ENCODE measurements at regions not wholly inside any gene's neighbourhood (a gene's known extent, or its start where the extent isn't known, plus 50 kb on each side); places are given as distances from the start of the nearest gene placed in this dataset.

- intact Hi-C loops (cut with DNase I, micrococcal nuclease): no loop called here
- Histone ChIP-seq H3K9me3 (no peaks in the 10 kb centered on the region), H3K36me3 (ENCODE audit: low read depth) (no peaks in the 10 kb centered on the region), H3K4me3 (no peak overlapping the region), H3K4me1 (ENCODE audit: low read depth) (no peaks in the 10 kb centered on the region)
- no peak for DNase-seq
- TF ChIP-seq, protein P1, sequence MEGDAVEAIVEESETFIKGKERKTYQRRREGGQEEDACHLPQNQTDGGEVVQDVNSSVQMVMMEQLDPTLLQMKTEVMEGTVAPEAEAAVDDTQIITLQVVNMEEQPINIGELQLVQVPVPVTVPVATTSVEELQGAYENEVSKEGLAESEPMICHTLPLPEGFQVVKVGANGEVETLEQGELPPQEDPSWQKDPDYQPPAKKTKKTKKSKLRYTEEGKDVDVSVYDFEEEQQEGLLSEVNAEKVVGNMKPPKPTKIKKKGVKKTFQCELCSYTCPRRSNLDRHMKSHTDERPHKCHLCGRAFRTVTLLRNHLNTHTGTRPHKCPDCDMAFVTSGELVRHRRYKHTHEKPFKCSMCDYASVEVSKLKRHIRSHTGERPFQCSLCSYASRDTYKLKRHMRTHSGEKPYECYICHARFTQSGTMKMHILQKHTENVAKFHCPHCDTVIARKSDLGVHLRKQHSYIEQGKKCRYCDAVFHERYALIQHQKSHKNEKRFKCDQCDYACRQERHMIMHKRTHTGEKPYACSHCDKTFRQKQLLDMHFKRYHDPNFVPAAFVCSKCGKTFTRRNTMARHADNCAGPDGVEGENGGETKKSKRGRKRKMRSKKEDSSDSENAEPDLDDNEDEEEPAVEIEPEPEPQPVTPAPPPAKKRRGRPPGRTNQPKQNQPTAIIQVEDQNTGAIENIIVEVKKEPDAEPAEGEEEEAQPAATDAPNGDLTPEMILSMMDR (IDR thresholded peaks at IDR 0.05): no peak
- no peak for ATAC-seq
These were observed 310.3 kb downstream of the MATN1 start for GRCh38 chr1:30413111-30413440.

DNA sequence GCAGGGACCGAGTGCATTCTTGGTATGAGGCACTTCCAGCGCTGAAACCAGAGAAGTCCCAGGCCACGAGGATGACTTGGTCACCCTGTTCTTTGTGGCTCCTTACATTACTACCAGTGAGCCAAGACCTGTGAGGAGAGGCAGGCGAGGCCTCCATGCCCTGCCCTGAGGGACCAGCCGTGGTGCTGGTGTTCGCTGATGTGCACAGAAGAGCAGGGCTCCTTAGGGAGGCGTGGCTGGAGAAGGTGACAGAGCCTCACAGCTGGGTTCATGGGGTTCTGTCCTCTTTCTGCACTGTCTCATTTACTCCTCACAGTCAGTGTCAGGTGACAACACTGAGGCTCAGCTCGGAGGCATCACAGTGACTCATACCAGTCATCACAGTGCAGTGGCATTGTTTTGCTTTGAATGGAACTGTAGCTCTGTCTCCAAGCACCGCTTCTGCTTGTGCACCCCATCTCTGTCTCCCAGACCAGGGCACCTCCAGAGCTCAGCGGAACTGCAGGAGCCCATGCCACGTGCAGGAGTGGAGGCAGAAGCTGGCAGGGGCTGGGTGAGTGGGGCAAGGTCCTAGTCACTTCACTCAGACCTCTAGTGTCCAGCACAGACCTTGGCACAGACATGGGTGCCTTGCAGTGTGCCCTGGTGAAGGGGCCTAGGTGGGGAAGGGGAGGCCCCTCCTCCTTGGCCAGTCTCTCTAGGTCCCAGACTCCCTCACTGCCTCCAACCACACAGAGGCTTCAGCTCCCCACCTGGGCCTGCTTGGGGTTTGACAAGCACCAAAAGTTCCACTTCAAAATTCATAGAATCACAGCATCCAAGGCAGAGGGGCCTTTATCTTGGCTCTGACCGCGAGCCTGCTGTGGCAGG lies 310.9 kb downstream of the MATN1 start:
- no peak for ATAC-seq
- Histone ChIP-seq H3K36me3 (ENCODE audit: low read depth) (no peaks in the 10 kb centered on the region), H3K4me1 (ENCODE audit: low read depth) (no peaks in the 10 kb centered on the region), H3K9me3 (no peaks in the 10 kb centered on the region), H3K4me3 (no peak overlapping the region)
- intact Hi-C loops (cut with DNase I, micrococcal nuclease): no loop called here
- TF ChIP-seq, protein P1 (IDR thresholded peaks at IDR 0.05): no peak
- DNase-seq: no peak

- no peak for DNase-seq
- no peak overlapping the region for H3K4me3 ChIP-seq
- intact Hi-C loops (cut with DNase I, micrococcal nuclease): no loop called here
These were observed 312.2 kb downstream of the MATN1 start for GRCh38 chr1:30411206-30411605.

GRCh38 chr1:30410153-30410851 lies 313.1 kb downstream of the MATN1 start:
- intact Hi-C loops (cut with DNase I, micrococcal nuclease): no loop called here
- H3K4me3 ChIP-seq: no peak overlapping the region
- no peaks in the 10 kb centered on the region for H3K9me3 ChIP-seq
- no peak for ATAC-seq
- no peaks in the 10 kb centered on the region for H3K4me1 ChIP-seq (ENCODE audit: low read depth)
- no peaks in the 10 kb centered on the region for H3K36me3 ChIP-seq (ENCODE audit: low read depth)
- TF ChIP-seq, protein P1 (IDR thresholded peaks at IDR 0.05): no peak
- DNase-seq: no peak

More at GRCh38 chr1:30411206-30411605, 312.2 kb downstream of the MATN1 start:
- no peak for ATAC-seq
- Histone ChIP-seq H3K9me3 (no peaks in the 10 kb centered on the region), H3K36me3 (ENCODE audit: low read depth) (no peaks in the 10 kb centered on the region), H3K4me1 (ENCODE audit: low read depth) (no peaks in the 10 kb centered on the region)
- TF ChIP-seq, protein P1 (IDR thresholded peaks at IDR 0.05): no peak

DNA sequence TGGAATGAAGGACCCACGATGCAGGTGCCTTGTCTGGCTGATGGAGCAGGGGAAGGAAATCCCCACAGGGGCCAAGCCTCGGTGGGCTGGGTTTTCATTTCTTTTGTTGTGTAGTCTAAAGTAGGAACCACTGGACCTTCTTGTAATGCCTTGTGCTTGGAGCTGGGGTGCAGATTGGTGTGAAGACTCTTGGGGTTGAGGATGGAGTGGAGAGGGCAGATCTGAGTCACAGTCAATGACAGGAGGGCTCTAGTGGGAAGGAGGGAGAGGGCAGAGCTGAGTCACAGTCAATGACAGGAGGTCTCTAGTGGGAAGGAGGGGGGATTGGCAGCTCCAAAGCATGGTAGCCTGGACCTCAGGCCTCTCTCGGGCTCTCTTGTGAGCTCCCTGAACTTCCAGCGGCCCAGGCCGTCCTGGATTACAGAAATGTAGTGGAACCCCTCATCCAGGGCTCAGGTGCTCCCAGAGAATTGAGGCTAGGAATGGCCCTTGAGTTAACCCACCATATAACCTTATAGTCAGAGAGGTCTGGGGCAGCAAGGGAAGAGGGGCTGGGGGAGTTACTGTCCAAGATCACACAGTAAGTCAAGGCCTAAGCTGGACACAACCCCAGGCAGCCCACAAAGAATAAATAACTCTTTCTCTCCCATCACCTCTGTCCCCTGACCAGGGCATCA lies 313.8 kb downstream of the MATN1 start:
- no peak for DNase-seq
- intact Hi-C loops (cut with DNase I, micrococcal nuclease): loop anchor here in 1 of 2 donors (2.0 kb wide), 1 partner anchor 1015 kb away; no protein-coding TSS in a partner anchor
- Histone ChIP-seq H3K4me1 (ENCODE audit: low read depth) (no peaks in the 10 kb centered on the region), H3K4me3 (no peak overlapping the region), H3K9me3 (no peaks in the 10 kb centered on the region), H3K36me3 (ENCODE audit: low read depth) (no peaks in the 10 kb centered on the region)
- TF ChIP-seq, protein P1 (IDR thresholded peaks at IDR 0.05): no peak
- ATAC-seq: no peak

Data from mucosa of descending colon (tissue), 3 donors.